H9 (cell line): ENCODE measurements at regions not wholly inside any gene's neighbourhood (a gene's known extent, or its start where the extent isn't known, plus 50 kb on each side); places are given as distances from the start of the nearest gene placed in this dataset.

Experiments used
- DNase-seq: peaks from one replicate; pipeline ENCODE4 v3.0.0-alpha.2; 2017
- H2AFZ ChIP-seq: one replicate; pipeline ENCODE4 v1.6.1; 2013; ENCODE audit warnings: mild to moderate bottlenecking, low read length, control low read depth, moderate library complexity
- H2AK5ac ChIP-seq: 2 replicates; pipeline ENCODE4 v1.6.1; 2013; ENCODE audit warnings: low read length, control low read depth, mixed read lengths; ENCODE audit not compliant: insufficient read length
- H2BK120ac ChIP-seq: one replicate; pipeline ENCODE4 v1.6.1; 2013; ENCODE audit warnings: low read depth, mild to moderate bottlenecking, low read length, control low read depth, inconsistent platforms; ENCODE audit not compliant: poor library complexity, severe bottlenecking
- H2BK12ac ChIP-seq: 2 replicates; pipeline ENCODE4 v1.6.1; 2013; ENCODE audit warnings: low read length, control low read depth, mixed read lengths, low read depth; ENCODE audit not compliant: insufficient read length
- H2BK15ac ChIP-seq: 2 replicates; pipeline ENCODE4 v1.6.1; 2013; ENCODE audit warnings: low read depth, low read length, control low read depth
- H2BK20ac ChIP-seq: one replicate; pipeline ENCODE4 v1.6.1; 2013; ENCODE audit warnings: low read depth, mild to moderate bottlenecking, low read length, control low read depth, inconsistent platforms; ENCODE audit not compliant: poor library complexity, severe bottlenecking
- H2BK5ac ChIP-seq: 2 replicates; pipeline ENCODE4 v1.6.1; 2013; ENCODE audit warnings: low read length, control low read depth, mixed read lengths; ENCODE audit not compliant: insufficient read length
- H3K14ac ChIP-seq: 2 replicates; pipeline ENCODE4 v1.6.1; 2013; ENCODE audit warnings: low read length, control low read depth; ENCODE audit not compliant: insufficient read depth
- H3K18ac ChIP-seq: 2 replicates; pipeline ENCODE4 v1.6.1; 2013; ENCODE audit warnings: low read depth, mild to moderate bottlenecking, mixed read lengths, low read length, control low read depth; ENCODE audit not compliant: insufficient read length
- H3K23ac ChIP-seq: 2 replicates; pipeline ENCODE4 v1.6.1; 2013; ENCODE audit warnings: low read length, control low read depth, mixed read lengths, low read depth; ENCODE audit not compliant: insufficient read length
- H3K23me2 ChIP-seq: 2 replicates; pipeline ENCODE4 v1.6.1; 2013; ENCODE audit warnings: low read depth, mild to moderate bottlenecking, mixed read lengths, low read length, control low read depth; ENCODE audit not compliant: insufficient read length, poor library complexity, severe bottlenecking
- H3K27ac ChIP-seq: 2 replicates; pipeline ENCODE4 v1.5.1; 2013; ENCODE audit warnings: low read length, control low read depth, mixed read lengths, low read depth; ENCODE audit not compliant: insufficient read length
- H3K27me3 ChIP-seq: 2 replicates; pipeline ENCODE4 v1.6.1; 2013; ENCODE audit warnings: low read length, control low read depth, inconsistent platforms; ENCODE audit not compliant: insufficient read depth
- H3K4ac ChIP-seq: 2 replicates; pipeline ENCODE4 v1.6.1; 2013; ENCODE audit warnings: low read depth, mild to moderate bottlenecking, control low read depth, inconsistent platforms, low read length, moderate library complexity
- H3K4me1 ChIP-seq: 2 replicates; pipeline ENCODE4 v1.6.1; 2013; ENCODE audit warnings: low read length, control low read depth, inconsistent platforms; ENCODE audit not compliant: insufficient read depth
- H3K4me2 ChIP-seq: 2 replicates; pipeline ENCODE4 v1.6.1; 2013; ENCODE audit warnings: low read length, control low read depth, mixed read lengths; ENCODE audit not compliant: insufficient read length, insufficient read depth
- H3K56ac ChIP-seq: 2 replicates; pipeline ENCODE4 v1.6.1; 2013; ENCODE audit warnings: low read depth, mild to moderate bottlenecking, mixed read lengths, low read length, control low read depth; ENCODE audit not compliant: insufficient read length
- H3K79me1 ChIP-seq: 2 replicates; pipeline ENCODE4 v1.6.1; 2013; ENCODE audit warnings: low read depth, mild to moderate bottlenecking, moderate library complexity, low read length, control low read depth, inconsistent platforms; ENCODE audit not compliant: insufficient read depth, poor library complexity, severe bottlenecking
- H3K79me2 ChIP-seq: 2 replicates; pipeline ENCODE4 v1.6.1; 2013; ENCODE audit warnings: low read length, control low read depth, inconsistent platforms; ENCODE audit not compliant: insufficient read depth
- H3K9ac ChIP-seq: 2 replicates; pipeline ENCODE4 v1.6.1; 2013; ENCODE audit warnings: low read length, control low read depth, mixed read lengths; ENCODE audit not compliant: insufficient read length; ENCODE audit errors: extremely low read depth
- H3K9me3 ChIP-seq: one replicate; pipeline ENCODE4 v1.6.1; 2013; ENCODE audit warnings: low read depth, low read length, inconsistent platforms; ENCODE audit not compliant: control insufficient read depth
- H3T11ph ChIP-seq: one replicate; pipeline ENCODE4 v1.6.1; 2013; ENCODE audit warnings: mild to moderate bottlenecking, low read length, control low read depth, inconsistent platforms
- H4K20me1 ChIP-seq: one replicate; pipeline ENCODE4 v1.6.1; 2013; ENCODE audit not compliant: control insufficient read depth, insufficient read length, insufficient read depth
- H4K5ac ChIP-seq: 2 replicates; pipeline ENCODE4 v1.6.1; 2013; ENCODE audit warnings: low read depth, mild to moderate bottlenecking, mixed read lengths, low read length, control low read depth; ENCODE audit not compliant: insufficient read length
- H4K8ac ChIP-seq: replicated peaks from 2 replicates; pipeline ENCODE4 v1.6.1; 2013; ENCODE audit warnings: low read length, control low read depth, mixed read lengths, low read depth; ENCODE audit not compliant: insufficient read length
- H4K91ac ChIP-seq: 2 replicates; pipeline ENCODE4 v1.6.1; 2013; ENCODE audit warnings: low read depth, mild to moderate bottlenecking, moderate library complexity, mixed read lengths, low read length, control low read depth; ENCODE audit not compliant: insufficient read length
- H3K27ac Mint-ChIP-seq, 3 experiments: 2 replicates in 2 of 3; 3 replicates in 1 of 3; pipeline ENCODE4 v1.8.0; 2020 to 2021; ENCODE audit warnings: mixed read lengths in 3 of 3, mild to moderate bottlenecking in 1 of 3, moderate library complexity in 1 of 3
- H3K27me3 Mint-ChIP-seq: 2 replicates; pipeline ENCODE4 v1.8.0; 2021; ENCODE audit warnings: low read depth, mild to moderate bottlenecking, moderate library complexity, mixed read lengths
- H3K36me3 Mint-ChIP-seq, 3 experiments: 2 replicates in 2 of 3; 3 replicates in 1 of 3; pipeline ENCODE4 v1.8.0; 2020 to 2021; ENCODE audit warnings: low read depth in 3 of 3, mixed read lengths in 3 of 3; ENCODE audit not compliant: insufficient read depth in 1 of 3
- H3K4me1 Mint-ChIP-seq, 2 experiments: 2 replicates each; pipeline ENCODE4 v1.8.0; 2020; ENCODE audit warnings: mixed read lengths in 2 of 2
- H3K4me3 Mint-ChIP-seq, 2 experiments: 2 replicates in 1 of 2; 3 replicates in 1 of 2; pipeline ENCODE4 v1.8.0; 2020 to 2021; ENCODE audit warnings: mild to moderate bottlenecking in 2 of 2, mixed read lengths in 2 of 2, moderate library complexity in 1 of 2
- H3K9me3 Mint-ChIP-seq, 2 experiments: 2 replicates in 1 of 2; 3 replicates in 1 of 2; pipeline ENCODE4 v1.8.0; 2020; ENCODE audit warnings: mild to moderate bottlenecking in 2 of 2, mixed read lengths in 2 of 2, moderate library complexity in 1 of 2
- CTCF ChIP-seq: fragments of 200-600 bp; sonication (generic); conservative IDR thresholded peaks from 3 replicates; pipeline ENCODE4 v1.8.0; 2021; ENCODE audit warnings: antibody characterized with exemption, mild to moderate bottlenecking
- WGBS: extraction: QIAGEN DNeasy Blood & Tissue Kit; methylation state at CpG from one replicate; pipeline ENCODE4 v1.1.7; 2013; ENCODE audit warnings: missing lambda C conversion rate, low lambda C conversion rate, mixed read lengths; ENCODE audit not compliant: insufficient read length; ENCODE audit errors: extremely low coverage; 5-methylcytosine and 5-hydroxymethylcytosine counted together

- no peak overlapping the region for H3K27ac ChIP-seq
- no peaks in the 10 kb centered on the region for H3K4me1 ChIP-seq
- no peak overlapping the region for H3K14ac ChIP-seq
- H2BK12ac ChIP-seq = no peak overlapping the region
- no peak overlapping the region for H2BK5ac ChIP-seq
- no peak for TF ChIP-seq CTCF
- no peak overlapping the region for H4K91ac ChIP-seq
- Mint-ChIP-seq H3K4me1 (no peaks in the 10 kb centered on the region), H3K27ac (no peak overlapping the region), H3K27me3 (no peaks in the 10 kb centered on the region; the same call in 1 of the 2 replicates), H3K9me3 (peaks cover 21 to 30% of the 10 kb centered on the region in 2 experiments), H3K36me3 (peaks cover 0 to 6% (median 0%) of the 10 kb centered on the region in 3 experiments; a peak in 1 of 7 replicates), H3K4me3 (no peak overlapping the region)
- no peak overlapping the region for H2AK5ac ChIP-seq
- no CpG with 5 or more reads among the region's 2 CpGs for WGBS
- H3K27me3 ChIP-seq = no peaks in the 10 kb centered on the region
- no peak overlapping the region for H3K23ac ChIP-seq
- no peaks in the 10 kb centered on the region for H4K20me1 ChIP-seq
- no peaks in the 10 kb centered on the region for H3K79me2 ChIP-seq
- no peak overlapping the region for H2BK120ac ChIP-seq
- no peak overlapping the region for H2AFZ ChIP-seq
- H3K56ac ChIP-seq = no peak overlapping the region
- no peak overlapping the region for H3K4me2 ChIP-seq
- H4K8ac ChIP-seq = no peak overlapping the region
- no peak overlapping the region for H3K18ac ChIP-seq
- H3K4ac ChIP-seq = no peak overlapping the region
- no peak overlapping the region for H2BK15ac ChIP-seq
- no peak overlapping the region for H3K9ac ChIP-seq
- no peak overlapping the region for H4K5ac ChIP-seq
- no peak for DNase-seq
- no peaks in the 10 kb centered on the region for H3K9me3 ChIP-seq
- H3K23me2 ChIP-seq = no peaks in the 10 kb centered on the region
- H3T11ph ChIP-seq = no peak overlapping the region
- no peaks in the 10 kb centered on the region for H3K79me1 ChIP-seq
- H2BK20ac ChIP-seq = no peak overlapping the region
Measured at GRCh38 chr7:46449743-46450142, 528.7 kb upstream of the IGFBP3 start.
